IMR-90 (cell line): ENCODE measurements at regions not wholly inside any gene's neighbourhood (a gene's known extent, or its start where the extent isn't known, plus 50 kb on each side); places are given as distances from the start of the nearest gene placed in this dataset.

ENCODE experiments used
- ATAC-seq: fragments of 200-7000 bp; cut with Tn5 transposase; 2 replicates; pipeline ENCODE4 v1.9.1; 2020; ENCODE audit warnings: low read depth, mild to moderate bottlenecking, moderate library complexity
- BruUV-seq: library from RNA; stranded (reverse); fragments of 400-500 nt; replicated peaks from 2 replicates; lab custom pipeline; 2021; lab: Mats Ljungman, UMichigan
- CTCF ChIA-PET: fragments of 300-600 bp; formaldehyde crosslinking; extraction: SDS; loops from one replicate; lab custom pipeline; 2021; ENCODE audit warnings: antibody characterized with exemption; lab: Yijun Ruan, JAX
- POLR2A ChIA-PET: fragments of 300-600 bp; sonication (Branson Sonifier 250); formaldehyde crosslinking; loops from one replicate; lab custom pipeline; 2022; ENCODE audit warnings: antibody characterized with exemption; ENCODE audit not compliant: unreplicated experiment; lab: Charles Lee
- DNase-seq: peaks from one replicate; pipeline ENCODE4 v3.0.0; 2013
- H2AFZ ChIP-seq: replicated peaks from 2 replicates; pipeline ENCODE3; 2013; ENCODE audit warnings: low read length, mild to moderate bottlenecking; ENCODE audit not compliant: poor library complexity
- H2AK5ac ChIP-seq: 2 replicates; pipeline ENCODE4 v1.6.1; 2013; ENCODE audit warnings: low read depth, low read length, inconsistent platforms
- H2AK9ac ChIP-seq: replicated peaks from 2 replicates; pipeline ENCODE3; 2013; ENCODE audit warnings: mild to moderate bottlenecking, low read depth, low read length, moderate library complexity; ENCODE audit not compliant: poor library complexity
- H2BK120ac ChIP-seq: 2 replicates; pipeline ENCODE4 v1.6.1; 2013; ENCODE audit warnings: low read depth, low read length, inconsistent platforms
- H2BK15ac ChIP-seq: 3 replicates; pipeline ENCODE4 v1.6.1; 2013; ENCODE audit warnings: low read depth, low read length, inconsistent platforms
- H2BK20ac ChIP-seq: 2 replicates; pipeline ENCODE4 v1.6.1; 2013; ENCODE audit warnings: low read depth, mild to moderate bottlenecking, inconsistent platforms, low read length, moderate library complexity
- H2BK5ac ChIP-seq: 2 replicates; pipeline ENCODE4 v1.6.1; 2013; ENCODE audit warnings: mild to moderate bottlenecking, low read depth, low read length, inconsistent platforms; ENCODE audit not compliant: poor library complexity, severe bottlenecking
- H3K14ac ChIP-seq: replicated peaks from 2 replicates; pipeline ENCODE4 v1.6.1; 2013; ENCODE audit warnings: low read depth, low read length, inconsistent platforms
- H3K18ac ChIP-seq: 2 replicates; pipeline ENCODE4 v1.6.1; 2013; ENCODE audit warnings: low read depth, low read length, control low read depth
- H3K23ac ChIP-seq: 2 replicates; pipeline ENCODE4 v1.6.1; 2013; ENCODE audit warnings: low read depth, low read length, inconsistent platforms
- H3K27ac ChIP-seq: 2 replicates; pipeline ENCODE4 v1.5.1; 2013; ENCODE audit warnings: mild to moderate bottlenecking, control low read depth, low read length; ENCODE audit not compliant: insufficient read depth
- H3K27me3 ChIP-seq: 2 replicates; pipeline ENCODE4 v1.6.1; 2013; ENCODE audit warnings: low read length; ENCODE audit not compliant: control insufficient read depth, insufficient read depth
- H3K36me3 ChIP-seq: 2 replicates; pipeline ENCODE4 v1.6.1; 2013; ENCODE audit warnings: low read length, mixed read lengths; ENCODE audit not compliant: control insufficient read depth, insufficient read depth
- H3K4ac ChIP-seq: 2 replicates; pipeline ENCODE4 v1.6.1; 2013; ENCODE audit warnings: low read depth, low read length, inconsistent platforms
- H3K4me1 ChIP-seq: 2 replicates; pipeline ENCODE4 v1.6.1; 2013; ENCODE audit warnings: low read length, mixed read lengths; ENCODE audit not compliant: control insufficient read depth, insufficient read depth
- H3K4me2 ChIP-seq: 2 replicates; pipeline ENCODE4 v1.6.1; 2013; ENCODE audit warnings: low read depth, mild to moderate bottlenecking, control low read depth, low read length, moderate library complexity
- H3K4me3 ChIP-seq: 2 replicates; pipeline ENCODE4 v1.5.1; 2013; ENCODE audit warnings: low read depth, mild to moderate bottlenecking, control low read depth, low read length, moderate library complexity; ENCODE audit not compliant: insufficient read depth
- H3K56ac ChIP-seq: 2 replicates; pipeline ENCODE4 v1.6.1; 2013; ENCODE audit warnings: low read length, inconsistent platforms; ENCODE audit not compliant: insufficient read depth; ENCODE audit errors: extremely low read depth
- H3K79me1 ChIP-seq, 2 experiments: 2 replicates each; pipeline ENCODE4 v1.6.1; 2013; ENCODE audit warnings: low read length in 2 of 2, inconsistent platforms in 1 of 2, low read depth in 1 of 2
- H3K9ac ChIP-seq: 2 replicates; pipeline ENCODE4 v1.6.1; 2013; ENCODE audit warnings: low read depth, low read length, control low read depth
- H3K9me1 ChIP-seq: 2 replicates; pipeline ENCODE4 v1.6.1; 2013; ENCODE audit warnings: low read length, inconsistent platforms; ENCODE audit not compliant: insufficient read depth
- H3K9me3 ChIP-seq: 2 replicates; pipeline ENCODE4 v1.6.1; 2013; ENCODE audit warnings: low read length; ENCODE audit not compliant: control insufficient read depth, insufficient read depth
- H4K20me1 ChIP-seq: 2 replicates; pipeline ENCODE4 v1.6.1; 2013; ENCODE audit warnings: low read length, inconsistent platforms; ENCODE audit not compliant: insufficient read depth
- H4K5ac ChIP-seq: 2 replicates; pipeline ENCODE4 v1.6.1; 2013; ENCODE audit warnings: mild to moderate bottlenecking, low read depth, low read length, control low read depth
- H4K8ac ChIP-seq, 2 experiments: 2 replicates each; pipeline ENCODE4 v1.6.1; 2013; ENCODE audit warnings: low read depth in 2 of 2, low read length in 2 of 2, control low read depth in 1 of 2, inconsistent platforms in 1 of 2
- H4K91ac ChIP-seq: 2 replicates; pipeline ENCODE4 v1.6.1; 2013; ENCODE audit warnings: low read depth, low read length, inconsistent platforms; ENCODE audit not compliant: insufficient read depth
- CTCF ChIP-seq: conservative IDR thresholded peaks from 2 replicates; pipeline ENCODE4 v1.5.1; 2012; ENCODE audit warnings: mild to moderate bottlenecking, low read depth, low read length, improper control_type of control experiment
- FOS ChIP-seq: fragments of 150-350 bp; IDR thresholded peaks from 2 replicates; pipeline ENCODE4 v1.6.1; 2016; ENCODE audit warnings: low read depth, low read length
- MAFK ChIP-seq: IDR thresholded peaks from 2 replicates; pipeline ENCODE4 v1.6.1; 2012; ENCODE audit warnings: low read depth, low read length, improper control_type of control experiment
- NFE2L2 ChIP-seq: fragments of 150-350 bp; IDR thresholded peaks from 2 replicates; pipeline ENCODE4 v1.6.1; 2016; ENCODE audit warnings: low read depth, mild to moderate bottlenecking, low read length
- POLR2A ChIP-seq: IDR thresholded peaks from 2 replicates; pipeline ENCODE4 v1.6.1; 2012; ENCODE audit warnings: mild to moderate bottlenecking, low read depth, low read length
- RAD21 ChIP-seq: IDR thresholded peaks from 2 replicates; pipeline ENCODE4 v1.6.1; 2012; ENCODE audit warnings: low read length, improper control_type of control experiment
- RFX5 ChIP-seq: IDR thresholded peaks from 2 replicates; pipeline ENCODE4 v1.8.0; 2012; ENCODE audit warnings: low read depth, mild to moderate bottlenecking, low read length, moderate library complexity
- SMC3 ChIP-seq: fragments of 150-350 bp; IDR thresholded peaks from 2 replicates; pipeline ENCODE4 v1.6.1; 2016; ENCODE audit warnings: low read depth, mild to moderate bottlenecking, antibody characterized with exemption, low read length, moderate library complexity
- WGBS, 2 experiments: methylation state at CpG; one replicate each; pipeline versions ENCODE4 v1.1.5 to v1.1.7; 2013; ENCODE audit warnings: missing lambda C conversion rate in 2 of 2; ENCODE audit not compliant: insufficient read length in 1 of 2; ENCODE audit errors: extremely low coverage in 2 of 2; 5-methylcytosine and 5-hydroxymethylcytosine counted together
- dilution Hi-C: fragments of 300-500 bp; cut with HindIII; formaldehyde crosslinking; loops from one replicate; pipeline ENCODE4 v1.14.3; 2018; ENCODE audit warnings: low sequenced_read_pairs; ENCODE audit not compliant: unreplicated experiment
- in situ Hi-C: fragments of 300-500 bp; cut with MboI; formaldehyde crosslinking; loops from 3 replicates; pipeline ENCODE4 v1.14.3; 2019; ENCODE audit warnings: low sequenced_read_pairs, inconsistent platforms, mixed read lengths
- intact Hi-C: fragments of 100-400 bp; cut with micrococcal nuclease; formaldehyde crosslinking; loops from 2 replicates; pipeline ENCODE4 v1.10.0; 2022
- TF ChIP-seq, protein P1 (sequence below): fragments of 150-350 bp; IDR thresholded peaks from 2 replicates; pipeline ENCODE4 v1.6.1; 2016; ENCODE audit warnings: low read depth, mild to moderate bottlenecking, low read length, moderate library complexity, borderline replicate concordance
- TF ChIP-seq, protein P2 (sequence below): fragments of 150-350 bp; IDR thresholded peaks from 2 replicates; pipeline ENCODE4 v1.6.1; 2017; ENCODE audit warnings: mild to moderate bottlenecking, antibody characterized with exemption, low read length, low read depth

GRCh38 chr10:4306871-4307270 is 519.1 kb upstream of the AKR1E2 start:
- BruUV-seq: no TSS peak
- no peak for ATAC-seq
- Histone ChIP-seq H2BK20ac (no peak overlapping the region), H3K27me3 (no peaks in the 10 kb centered on the region), H2AK5ac (no peak overlapping the region), H3K23ac (no peak overlapping the region), H4K8ac (no peak overlapping the region), H3K79me1 (no peaks in the 10 kb centered on the region), H2AK9ac (no peak overlapping the region), H3K36me3 (no peaks in the 10 kb centered on the region), H4K20me1 (no peaks in the 10 kb centered on the region), H3K9me1 (no peaks in the 10 kb centered on the region), H3K18ac (no peak overlapping the region), H3K9me3 (no peaks in the 10 kb centered on the region), H3K4me1 (no peaks in the 10 kb centered on the region), H3K14ac (no peak overlapping the region), H4K5ac (no peak overlapping the region), H2BK120ac (no peak overlapping the region), H3K9ac (no peak overlapping the region), H2BK15ac (no peak overlapping the region), H3K4ac (no peak overlapping the region), H3K27ac (no peak overlapping the region), H2BK5ac (no peak overlapping the region), H3K4me3 (no peak overlapping the region), H4K91ac (no peak overlapping the region), H3K56ac (no peak overlapping the region), H3K4me2 (no peak overlapping the region), H2AFZ (no peak overlapping the region)
- no peak for TF ChIP-seq NFE2L2
- TF ChIP-seq, protein P1, sequence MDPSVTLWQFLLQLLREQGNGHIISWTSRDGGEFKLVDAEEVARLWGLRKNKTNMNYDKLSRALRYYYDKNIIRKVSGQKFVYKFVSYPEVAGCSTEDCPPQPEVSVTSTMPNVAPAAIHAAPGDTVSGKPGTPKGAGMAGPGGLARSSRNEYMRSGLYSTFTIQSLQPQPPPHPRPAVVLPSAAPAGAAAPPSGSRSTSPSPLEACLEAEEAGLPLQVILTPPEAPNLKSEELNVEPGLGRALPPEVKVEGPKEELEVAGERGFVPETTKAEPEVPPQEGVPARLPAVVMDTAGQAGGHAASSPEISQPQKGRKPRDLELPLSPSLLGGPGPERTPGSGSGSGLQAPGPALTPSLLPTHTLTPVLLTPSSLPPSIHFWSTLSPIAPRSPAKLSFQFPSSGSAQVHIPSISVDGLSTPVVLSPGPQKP: no peak
- no peak for TF ChIP-seq MAFK
- TF ChIP-seq RAD21: no peak
- no peak for TF ChIP-seq SMC3
- no peak for TF ChIP-seq FOS
- no peak for TF ChIP-seq CTCF
- TF ChIP-seq RFX5: no peak
- TF ChIP-seq, protein P2, sequence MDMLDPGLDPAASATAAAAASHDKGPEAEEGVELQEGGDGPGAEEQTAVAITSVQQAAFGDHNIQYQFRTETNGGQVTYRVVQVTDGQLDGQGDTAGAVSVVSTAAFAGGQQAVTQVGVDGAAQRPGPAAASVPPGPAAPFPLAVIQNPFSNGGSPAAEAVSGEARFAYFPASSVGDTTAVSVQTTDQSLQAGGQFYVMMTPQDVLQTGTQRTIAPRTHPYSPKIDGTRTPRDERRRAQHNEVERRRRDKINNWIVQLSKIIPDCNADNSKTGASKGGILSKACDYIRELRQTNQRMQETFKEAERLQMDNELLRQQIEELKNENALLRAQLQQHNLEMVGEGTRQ: no peak
- no peak for TF ChIP-seq POLR2A
- CTCF ChIA-PET: interaction anchor here (0.7 kb wide), 1 partner anchor 400 kb away, joined by 4 read pairs; no protein-coding TSS in a partner anchor
- POLR2A ChIA-PET: no interaction called here
- intact Hi-C loops: no loop called here
- dilution Hi-C loops: no loop called here
- DNase-seq: no peak
- in situ Hi-C loops: no loop called here
- WGBS, 2 experiments: 75% methylated on average over 2 of the region's 3 CpGs; no CpG with 5 or more reads in 1 of the 2 experiments
